ENCODE measurements at regions not wholly inside any gene's neighbourhood (a gene's known extent, or its start where the extent isn't known, plus 50 kb on each side); places are given as distances from the start of the nearest gene placed in this dataset.

DNA sequence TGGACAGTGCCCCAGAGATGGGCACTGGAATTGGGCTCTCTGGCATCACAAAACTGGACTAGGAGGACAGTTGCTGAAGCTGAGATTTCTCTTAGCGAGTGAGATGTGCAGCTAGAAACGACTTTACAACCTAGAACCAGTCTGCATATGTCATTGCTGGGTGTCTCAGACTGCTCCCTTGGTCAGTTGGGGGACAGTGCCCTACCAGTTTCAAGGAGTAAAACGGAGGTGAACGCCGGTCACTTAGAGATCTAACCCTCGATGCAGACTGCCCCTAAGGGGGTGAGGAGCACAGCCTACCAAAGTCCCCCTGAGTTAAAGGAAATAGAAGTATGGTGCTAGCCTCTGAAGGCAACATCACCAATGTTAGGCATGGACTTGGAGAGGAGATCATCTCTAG is 704.4 kb upstream of the CDH9 start:
- no peak overlapping the region for H3K27ac ChIP-seq (ENCODE audit: low read depth, low read length)
- H3K23ac ChIP-seq (ENCODE audit: insufficient read length) = no peak overlapping the region
- no peak overlapping the region for H3K56ac ChIP-seq (replicated peaks; ENCODE audit: insufficient read length, low read depth, low read length)
- no peak overlapping the region for H2BK20ac ChIP-seq (ENCODE audit: low read length)
- no peak overlapping the region for H4K91ac ChIP-seq (replicated peaks; ENCODE audit: insufficient read length, low read length)
- no peak overlapping the region for H2AK5ac ChIP-seq (ENCODE audit: low read depth, low read length)
- FAIRE-seq (no peak), DNase-seq (ENCODE audit: low read depth in 1 of 2, low spot score in 2 of 2) (no peak)
- H2AFZ ChIP-seq (ENCODE audit: low read length) = no peak overlapping the region
- H2BK5ac ChIP-seq (ENCODE audit: low read depth, low read length) = no peak overlapping the region
- H4K5ac ChIP-seq (ENCODE audit: insufficient read length, low read depth, low read length) = no peak overlapping the region
- no peaks in the 10 kb centered on the region for H3K4me1 ChIP-seq (replicated peaks in 1 of 4; ENCODE audit: control insufficient read depth in 3 of 4, insufficient read depth in 4 of 4, low read length in 3 of 4)
- no peak overlapping the region for H3K4me2 ChIP-seq (ENCODE audit: insufficient read depth in 1 of 2, low read depth in 2 of 2, low read length in 2 of 2)
- CTCF ChIA-PET (ENCODE audit: partially characterized antibody) = no interaction called here
- no peak overlapping the region for H4K8ac ChIP-seq (ENCODE audit: extremely low read depth, insufficient read depth, low read length)
- H3K9ac ChIP-seq (replicated peaks in 1 of 4; ENCODE audit: extremely low read depth in 1 of 4, low read depth in 3 of 4, low read length in 3 of 4) = no peak overlapping the region
- H3K36me3 ChIP-seq (ENCODE audit: control insufficient read depth in 2 of 4, insufficient read depth in 4 of 4, low read length in 3 of 4) = no peaks in the 10 kb centered on the region
- no peaks in the 10 kb centered on the region for H3K23me2 ChIP-seq (ENCODE audit: low read depth, low read length)
- no peak overlapping the region for H3K18ac ChIP-seq (ENCODE audit: extremely low read depth, low read length)
- H3K79me2 ChIP-seq (ENCODE audit: control insufficient read depth in 1 of 2, insufficient read depth in 2 of 2, low read length in 2 of 2) = no peaks in the 10 kb centered on the region
- no peaks in the 10 kb centered on the region for H4K20me1 ChIP-seq (replicated peaks in 1 of 2; ENCODE audit: control insufficient read depth in 1 of 2, insufficient read depth in 2 of 2, low read length in 2 of 2)
- H2BK120ac ChIP-seq (replicated peaks; ENCODE audit: low read depth, low read length) = no peak overlapping the region
- POLR2A ChIA-PET (ENCODE audit: partially characterized antibody) = no interaction called here
- 94% methylated on average over 6 of the region's 6 CpGs; no CpG with 5 or more reads in 1 of the 2 experiments for whole genome bisulfite sequencing, 2 experiments (ENCODE audit: extremely low coverage in 1 of 2, insufficient coverage in 1 of 2, insufficient read length in 1 of 2, insufficient replicate concordance in 2 of 2, low coverage in 1 of 2, low lambda C conversion rate in 2 of 2, missing lambda C conversion rate in 1 of 2)
- H3K4ac ChIP-seq (replicated peaks; ENCODE audit: insufficient read length, low read depth, low read length) = no peak overlapping the region
- no peak for TF ChIP-seq YY1 (IDR thresholded peaks at IDR 0.05; ENCODE audit: low read depth, low read length)
- TF ChIP-seq RFX5 (IDR thresholded peaks at IDR 0.05; ENCODE audit: borderline replicate concordance, low read depth, low read length) = no peak
- TF ChIP-seq RBBP5 (IDR thresholded peaks at IDR 0.05; ENCODE audit: borderline replicate concordance, low read depth, low read length) = no peak
- no peak for TF ChIP-seq CTBP2 (IDR thresholded peaks at IDR 0.05; ENCODE audit: borderline replicate concordance, insufficient read depth, insufficient read length, low read length)
- no peak for TF ChIP-seq EP300 (IDR thresholded peaks at IDR 0.05; ENCODE audit: borderline replicate concordance in 1 of 2, low read depth in 2 of 2, low read length in 2 of 2)
- H3K14ac ChIP-seq (ENCODE audit: insufficient read length) = no peak overlapping the region
- no peaks in the 10 kb centered on the region for H3K27me3 ChIP-seq (replicated peaks in 1 of 4; ENCODE audit: control insufficient read depth in 3 of 4, extremely low read depth in 1 of 4, insufficient read depth in 3 of 4, low read length in 3 of 4)
- no peak overlapping the region for H3K4me3 ChIP-seq (ENCODE audit: extremely low read depth in 1 of 4, insufficient read depth in 2 of 4, low read depth in 3 of 4, low read length in 4 of 4)
- peaks cover 0 to 4% of the 10 kb centered on the region in 2 experiments; a peak in 1 of 4 replicates for H3K9me3 ChIP-seq (ENCODE audit: insufficient read depth in 2 of 2, low read depth in 1 of 2, low read length in 1 of 2)
- H2BK12ac ChIP-seq (ENCODE audit: low read depth, low read length) = no peak overlapping the region
- H3K79me1 ChIP-seq (ENCODE audit: low read depth, low read length) = no peaks in the 10 kb centered on the region
- H2BK15ac ChIP-seq (ENCODE audit: low read length) = no peak overlapping the region

All from H1 (cell line).